ENCODE measurements at regions not wholly inside any gene's neighbourhood (a gene's known extent, or its start where the extent isn't known, plus 50 kb on each side); places are given as distances from the start of the nearest gene placed in this dataset.

DNA sequence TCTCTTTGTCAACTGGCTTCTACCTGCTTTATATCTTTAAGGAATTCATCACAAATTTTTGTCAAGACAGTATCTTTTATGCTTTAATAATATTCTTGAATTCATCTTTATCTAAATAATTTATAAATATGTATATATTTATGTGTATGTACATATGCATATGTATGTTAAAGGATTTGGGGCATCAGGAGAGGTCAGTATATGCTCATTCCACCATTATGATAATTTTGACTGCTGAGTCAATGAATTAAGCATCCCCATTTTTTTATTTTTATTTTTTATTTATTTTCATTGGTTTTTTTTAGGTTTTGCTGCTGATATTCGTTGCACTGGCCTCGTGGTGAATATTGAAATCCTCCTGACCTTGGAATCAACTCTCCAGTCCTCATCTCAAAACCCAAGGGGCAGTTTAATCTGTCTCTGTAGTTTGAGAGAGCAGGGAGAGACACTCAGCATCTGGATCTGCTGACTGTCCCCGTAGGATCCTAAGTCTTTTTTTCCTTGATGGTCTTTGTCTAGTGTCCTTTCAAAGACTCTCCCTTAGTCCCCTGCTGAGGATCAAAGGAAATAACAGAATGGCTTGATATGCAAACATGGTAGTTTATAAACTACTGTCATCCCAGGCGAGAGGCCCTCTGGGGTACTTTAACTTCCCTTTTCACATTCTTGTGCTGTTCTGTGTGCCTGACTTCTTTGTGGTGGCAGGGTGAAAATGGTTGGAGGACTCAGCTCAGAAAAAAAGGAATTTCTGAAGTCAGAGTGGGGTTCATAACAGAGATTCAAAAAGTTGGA is 218.7 kb downstream of the DIO2 start:
- Histone ChIP-seq H2AFZ (ENCODE audit: low read depth, low read length) (no peak overlapping the region), H3K36me3 (ENCODE audit: control insufficient read depth, insufficient read depth, low read length) (no peaks in the 10 kb centered on the region), H3K79me2 (ENCODE audit: control insufficient read depth, insufficient read depth, low read length) (no peaks in the 10 kb centered on the region), H3K9ac (ENCODE audit: insufficient read depth in 1 of 2, low read depth in 2 of 2, low read length in 2 of 2) (no peak overlapping the region), H3K9me1 (ENCODE audit: control insufficient read depth, insufficient read depth, low read length) (no peaks in the 10 kb centered on the region), H3K4me1 (replicated peaks in 1 of 2; ENCODE audit: control insufficient read depth in 2 of 2, insufficient read depth in 2 of 2, low read length in 2 of 2) (no peaks in the 10 kb centered on the region), H3K4me3 (no peak overlapping the region), H4K20me1 (replicated peaks; ENCODE audit: control insufficient read depth, insufficient read depth, low read length) (no peaks in the 10 kb centered on the region), H3K4me2 (ENCODE audit: insufficient read depth, low read length) (no peak overlapping the region), H3K27me3 (ENCODE audit: control insufficient read depth in 2 of 2, insufficient read depth in 2 of 2, low read length in 2 of 2) (no peaks in the 10 kb centered on the region), H3K9me3 (replicated peaks; ENCODE audit: control insufficient read depth, insufficient read depth, low read depth, low read length) (no peaks in the 10 kb centered on the region), H3K27ac (ENCODE audit: extremely low read depth, low read depth, low read length) (no peak overlapping the region)
- TF ChIP-seq PHF21A (IDR thresholded peaks at IDR 0.05; ENCODE audit: borderline replicate concordance, low read depth) (no peak), ARID1B (IDR thresholded peaks at IDR 0.05) (no peak), BRD9 (IDR thresholded peaks at IDR 0.05; ENCODE audit: low read depth, partially characterized antibody) (no peak), TEAD2 (tag; IDR thresholded peaks at IDR 0.05) (no peak), WHSC1 (IDR thresholded peaks at IDR 0.05; ENCODE audit: low read length) (no peak), ZNF778 (CRISPR knock-in tag; IDR thresholded peaks at IDR 0.05) (no peak), MXI1 (IDR thresholded peaks at IDR 0.05; ENCODE audit: low read depth, low read length) (no peak), ZNF445 (CRISPR knock-in tag; IDR thresholded peaks at IDR 0.05; ENCODE audit: low read depth) (no peak), CREB1 (IDR thresholded peaks at IDR 0.05) (no peak), CREB1 (CRISPR knock-in tag; IDR thresholded peaks at IDR 0.05) (no peak), ZFP1 (CRISPR knock-in tag; IDR thresholded peaks at IDR 0.05) (no peak), TEAD4 (IDR thresholded peaks at IDR 0.05; ENCODE audit: low read length) (no peak), TEAD4 (CRISPR knock-in tag; IDR thresholded peaks at IDR 0.05; ENCODE audit: borderline replicate concordance) (no peak), TCF3 (CRISPR knock-in tag; IDR thresholded peaks at IDR 0.05) (no peak)
- TF ChIP-seq, protein P1, sequence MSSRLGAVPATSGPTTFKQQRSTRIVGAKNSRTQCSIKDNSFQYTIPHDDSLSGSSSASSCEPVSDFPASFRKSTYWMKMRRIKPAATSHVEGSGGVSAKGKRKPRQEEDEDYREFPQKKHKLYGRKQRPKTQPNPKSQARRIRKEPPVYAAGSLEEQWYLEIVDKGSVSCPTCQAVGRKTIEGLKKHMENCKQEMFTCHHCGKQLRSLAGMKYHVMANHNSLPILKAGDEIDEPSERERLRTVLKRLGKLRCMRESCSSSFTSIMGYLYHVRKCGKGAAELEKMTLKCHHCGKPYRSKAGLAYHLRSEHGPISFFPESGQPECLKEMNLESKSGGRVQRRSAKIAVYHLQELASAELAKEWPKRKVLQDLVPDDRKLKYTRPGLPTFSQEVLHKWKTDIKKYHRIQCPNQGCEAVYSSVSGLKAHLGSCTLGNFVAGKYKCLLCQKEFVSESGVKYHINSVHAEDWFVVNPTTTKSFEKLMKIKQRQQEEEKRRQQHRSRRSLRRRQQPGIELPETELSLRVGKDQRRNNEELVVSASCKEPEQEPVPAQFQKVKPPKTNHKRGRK (tag; IDR thresholded peaks at IDR 0.05), result no peak
- TF ChIP-seq, protein P2, sequence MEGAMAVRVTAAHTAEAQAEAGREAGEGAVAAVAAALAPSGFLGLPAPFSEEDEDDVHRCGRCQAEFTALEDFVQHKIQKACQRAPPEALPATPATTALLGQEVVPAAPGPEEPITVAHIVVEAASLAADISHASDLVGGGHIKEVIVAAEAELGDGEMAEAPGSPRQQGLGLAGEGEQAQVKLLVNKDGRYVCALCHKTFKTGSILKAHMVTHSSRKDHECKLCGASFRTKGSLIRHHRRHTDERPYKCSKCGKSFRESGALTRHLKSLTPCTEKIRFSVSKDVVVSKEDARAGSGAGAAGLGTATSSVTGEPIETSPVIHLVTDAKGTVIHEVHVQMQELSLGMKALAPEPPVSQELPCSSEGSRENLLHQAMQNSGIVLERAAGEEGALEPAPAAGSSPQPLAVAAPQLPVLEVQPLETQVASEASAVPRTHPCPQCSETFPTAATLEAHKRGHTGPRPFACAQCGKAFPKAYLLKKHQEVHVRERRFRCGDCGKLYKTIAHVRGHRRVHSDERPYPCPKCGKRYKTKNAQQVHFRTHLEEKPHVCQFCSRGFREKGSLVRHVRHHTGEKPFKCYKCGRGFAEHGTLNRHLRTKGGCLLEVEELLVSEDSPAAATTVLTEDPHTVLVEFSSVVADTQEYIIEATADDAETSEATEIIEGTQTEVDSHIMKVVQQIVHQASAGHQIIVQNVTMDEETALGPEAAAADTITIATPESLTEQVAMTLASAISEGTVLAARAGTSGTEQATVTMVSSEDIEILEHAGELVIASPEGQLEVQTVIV (CRISPR knock-in tag; IDR thresholded peaks at IDR 0.05; ENCODE audit: borderline replicate concordance), result no peak
- TF ChIP-seq, protein P3, sequence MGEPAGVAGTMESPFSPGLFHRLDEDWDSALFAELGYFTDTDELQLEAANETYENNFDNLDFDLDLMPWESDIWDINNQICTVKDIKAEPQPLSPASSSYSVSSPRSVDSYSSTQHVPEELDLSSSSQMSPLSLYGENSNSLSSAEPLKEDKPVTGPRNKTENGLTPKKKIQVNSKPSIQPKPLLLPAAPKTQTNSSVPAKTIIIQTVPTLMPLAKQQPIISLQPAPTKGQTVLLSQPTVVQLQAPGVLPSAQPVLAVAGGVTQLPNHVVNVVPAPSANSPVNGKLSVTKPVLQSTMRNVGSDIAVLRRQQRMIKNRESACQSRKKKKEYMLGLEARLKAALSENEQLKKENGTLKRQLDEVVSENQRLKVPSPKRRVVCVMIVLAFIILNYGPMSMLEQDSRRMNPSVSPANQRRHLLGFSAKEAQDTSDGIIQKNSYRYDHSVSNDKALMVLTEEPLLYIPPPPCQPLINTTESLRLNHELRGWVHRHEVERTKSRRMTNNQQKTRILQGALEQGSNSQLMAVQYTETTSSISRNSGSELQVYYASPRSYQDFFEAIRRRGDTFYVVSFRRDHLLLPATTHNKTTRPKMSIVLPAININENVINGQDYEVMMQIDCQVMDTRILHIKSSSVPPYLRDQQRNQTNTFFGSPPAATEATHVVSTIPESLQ (CRISPR knock-in tag; IDR thresholded peaks at IDR 0.05), result no peak
- CTCF ChIA-PET (ENCODE audit: low intra/inter-chr PET ratio), result no interaction called here
- BruUV-seq (replicated peaks), result no TSS peak
- ATAC-seq (no peak), DNase-seq (ENCODE audit: extremely low read depth in 1 of 4, low spot score in 3 of 4) (no peak), FAIRE-seq (no peak)
- POLR2A ChIA-PET, result no interaction called here
- intact Hi-C loops (cut with micrococcal nuclease), result no loop called here
- in situ Hi-C loops (cut with MboI), result no loop called here
- 0% methylated on average over 2 of the region's 4 CpGs for WGBS (ENCODE audit: insufficient coverage, low coverage, missing lambda C conversion rate)
